22Rv1 (cell line): ENCODE measurements at regions not wholly inside any gene's neighbourhood (a gene's known extent, or its start where the extent isn't known, plus 50 kb on each side); places are given as distances from the start of the nearest gene placed in this dataset.

Source experiments
- CTCF ChIP-seq: fragments of 450-650 bp; IDR thresholded peaks from 2 replicates; pipeline ENCODE4 v1.5.1; 2017; ENCODE audit warnings: mild to moderate bottlenecking
- ZFX ChIP-seq: fragments of 450-650 bp; IDR thresholded peaks from 2 replicates; pipeline ENCODE4 v1.6.1; 2017; ENCODE audit warnings: antibody characterized with exemption, borderline replicate concordance

- TF ChIP-seq CTCF (no peak), ZFX (no peak)
These were observed 711.1 kb upstream of the NRSN1 start for GRCh38 chr6:23414922-23415321.
